ENCODE measurements at regions not wholly inside any gene's neighbourhood (a gene's known extent, or its start where the extent isn't known, plus 50 kb on each side); places are given as distances from the start of the nearest gene placed in this dataset.
A peak's percentile ranks its signal among the peaks of the same experiment; 100 is the strongest.

- no peak for DNase-seq (ENCODE audit: low spot score)
These were observed 111.5 kb downstream of the ELAPOR2 start for GRCh38 chr7:86947929-86948328.

GRCh38 chr7:86943447-86943846 lies 116.0 kb downstream of the ELAPOR2 start:
- no peak for DNase-seq (ENCODE audit: low spot score)

- DNase-seq (ENCODE audit: low spot score) = no peak
These were observed 116.5 kb downstream of the ELAPOR2 start for GRCh38 chr7:86942995-86943394.

- no peak for DNase-seq (ENCODE audit: low spot score)
These were observed 117.4 kb downstream of the ELAPOR2 start for GRCh38 chr7:86942081-86942480.

GRCh38 chr7:86939197-86939814 lies 120.1 kb downstream of the ELAPOR2 start:
- DNase-seq (ENCODE audit: low spot score) = peak; percentile 40

- no peak for DNase-seq (ENCODE audit: low spot score)
These were observed 122.0 kb downstream of the ELAPOR2 start for GRCh38 chr7:86937363-86937878.

GRCh38 chr7:86933295-86933845 lies 126.1 kb downstream of the ELAPOR2 start:
- DNase-seq (ENCODE audit: low spot score) = no peak

GRCh38 chr7:86932038-86932512 lies 127.4 kb downstream of the ELAPOR2 start:
- no peak for DNase-seq (ENCODE audit: low spot score)

GRCh38 chr7:86931439-86931838 lies 128.0 kb downstream of the ELAPOR2 start:
- no peak for DNase-seq (ENCODE audit: low spot score)

GRCh38 chr7:86930554-86931307 lies 128.7 kb downstream of the ELAPOR2 start:
- no peak for DNase-seq (ENCODE audit: low spot score)

GRCh38 chr7:86929293-86930109 lies 130.0 kb downstream of the ELAPOR2 start:
- no peak for DNase-seq (ENCODE audit: low spot score)

- no peak for DNase-seq (ENCODE audit: low spot score)
These were observed 131.1 kb downstream of the ELAPOR2 start for GRCh38 chr7:86928308-86928707.

- peak; percentile 73 for DNase-seq (ENCODE audit: low spot score)
These were observed 132.7 kb downstream of the ELAPOR2 start for GRCh38 chr7:86926732-86927131.

GRCh38 chr7:86925221-86925620 lies 134.2 kb downstream of the ELAPOR2 start:
- DNase-seq (ENCODE audit: low spot score) = no peak

GRCh38 chr7:86923527-86923926 lies 135.9 kb downstream of the ELAPOR2 start:
- no peak for DNase-seq (ENCODE audit: low spot score)

GRCh38 chr7:86920154-86920553 lies 139.3 kb downstream of the ELAPOR2 start:
- no peak for DNase-seq (ENCODE audit: low spot score)

GRCh38 chr7:86918245-86918644 lies 141.2 kb downstream of the ELAPOR2 start:
- DNase-seq (ENCODE audit: low spot score) = no peak

- DNase-seq (ENCODE audit: low spot score) = no peak
These were observed 143.1 kb downstream of the ELAPOR2 start for GRCh38 chr7:86916277-86916825.

GRCh38 chr7:86914551-86914950 lies 144.9 kb downstream of the ELAPOR2 start:
- no peak for DNase-seq (ENCODE audit: low spot score)
